NCI-H2081 (cell line): ENCODE measurements at regions not wholly inside any gene's neighbourhood (a gene's known extent, or its start where the extent isn't known, plus 50 kb on each side); places are given as distances from the start of the nearest gene placed in this dataset.
A peak's percentile ranks its signal among the peaks of the same experiment; 100 is the strongest.

ENCODE experiments used
- DNase-seq, 2 experiments: peaks; one replicate each; lab custom pipeline; 2025; lab: John Stamatoyannopoulos, UW

DNA sequence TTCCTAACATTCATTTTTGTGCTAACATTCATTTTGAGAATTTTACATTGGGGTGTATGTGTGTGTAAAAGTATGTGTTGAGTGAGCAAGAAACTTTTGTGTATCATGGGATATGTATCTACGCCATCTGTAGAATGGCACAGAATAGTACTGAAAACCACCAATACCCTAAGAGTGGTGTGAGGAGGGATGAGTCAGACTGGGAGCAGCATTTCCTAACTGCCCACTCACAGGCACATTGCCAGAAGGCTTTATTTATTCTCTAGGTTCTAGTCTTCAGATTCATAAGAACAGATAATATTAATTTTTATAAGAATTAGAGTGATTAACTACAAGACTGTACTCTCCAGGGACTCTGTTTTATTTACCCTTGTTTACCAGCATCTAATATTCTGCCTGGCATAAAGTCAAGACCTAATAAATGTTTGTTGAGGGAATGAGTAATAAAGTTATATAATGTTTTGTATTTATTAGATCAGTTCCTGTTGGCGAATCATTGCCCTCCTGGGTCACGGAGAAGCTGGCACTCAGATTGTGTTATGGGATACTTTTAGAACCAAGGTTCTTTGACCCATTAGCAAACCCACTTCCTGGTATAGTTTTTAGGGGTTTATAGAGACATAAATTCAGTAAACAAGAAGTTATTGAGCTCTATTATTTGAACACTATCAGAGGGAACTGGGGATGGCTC is 159.1 kb upstream of the PPP2R2B start:
- no peak for DNase-seq

DNA sequence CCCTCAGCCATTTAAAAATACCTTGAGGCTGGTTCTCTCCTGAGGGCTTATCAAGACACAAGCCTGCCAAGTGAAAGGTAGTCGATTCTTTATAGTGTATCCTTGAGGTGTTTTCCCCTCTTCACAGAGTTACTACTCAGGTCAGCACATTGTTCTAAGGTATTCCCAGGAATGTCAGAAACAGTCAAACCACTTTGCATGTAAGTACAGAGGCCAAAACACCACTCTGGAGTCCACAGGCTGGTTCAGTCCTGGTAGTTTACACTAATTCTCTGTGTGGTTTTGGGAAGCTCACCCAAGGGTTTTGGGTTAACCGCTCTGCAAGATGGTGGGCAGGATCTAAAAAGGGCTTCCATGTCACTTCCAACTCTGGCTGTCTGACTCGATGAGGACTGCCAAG is 162.3 kb upstream of the PPP2R2B start:
- DNase-seq = no peak

DNA sequence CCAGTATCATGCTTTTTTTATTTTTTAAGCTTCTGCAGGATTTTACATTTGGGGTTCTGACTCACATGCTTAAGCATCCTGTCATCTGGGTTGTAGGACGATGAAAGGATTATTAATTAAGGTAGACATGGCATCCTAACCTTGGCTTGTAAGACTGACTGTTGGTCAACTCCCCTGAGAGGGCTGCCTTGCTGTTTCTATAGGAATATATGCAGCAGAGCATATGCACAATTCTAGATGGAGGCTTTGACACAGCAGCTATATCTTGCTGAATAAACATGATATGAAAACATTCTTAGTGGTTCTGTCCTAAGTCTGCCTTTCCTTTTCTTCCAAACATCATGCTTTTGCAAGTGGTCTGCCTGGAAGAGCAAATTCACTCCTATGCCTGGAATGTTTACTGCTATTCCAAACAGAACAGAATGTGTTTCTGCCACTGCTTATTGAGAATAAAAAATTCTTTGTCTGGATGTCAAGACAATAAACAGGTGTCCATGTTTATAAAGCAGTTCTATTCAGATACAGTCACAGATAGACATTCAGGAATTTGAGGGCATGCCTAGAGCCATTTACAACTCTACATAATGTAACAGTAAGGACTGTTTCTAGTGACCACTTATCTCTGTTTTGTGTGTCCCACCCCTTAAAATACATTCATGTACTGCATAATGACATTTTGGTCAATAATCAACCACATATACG is 166.2 kb upstream of the PPP2R2B start:
- no peak for DNase-seq

DNA sequence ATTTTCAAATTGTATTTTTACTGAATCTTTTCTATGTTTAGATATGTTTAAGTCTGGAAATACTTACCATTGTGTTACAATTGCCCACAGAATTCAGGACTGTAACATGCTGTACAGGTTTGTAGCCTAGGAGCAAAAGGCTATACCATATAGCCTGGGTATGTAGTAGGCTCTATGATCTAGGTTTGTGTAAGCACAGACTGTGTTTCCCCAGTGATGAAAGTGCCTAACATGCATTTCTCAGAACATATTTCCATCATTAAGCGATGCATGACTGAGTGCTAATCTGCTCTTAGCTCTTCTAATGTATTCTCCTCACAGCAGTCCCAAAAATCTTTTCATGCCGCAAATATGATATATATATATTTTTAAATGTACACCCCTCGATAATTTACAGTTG is 166.7 kb upstream of the PPP2R2B start:
- DNase-seq = no peak

DNA sequence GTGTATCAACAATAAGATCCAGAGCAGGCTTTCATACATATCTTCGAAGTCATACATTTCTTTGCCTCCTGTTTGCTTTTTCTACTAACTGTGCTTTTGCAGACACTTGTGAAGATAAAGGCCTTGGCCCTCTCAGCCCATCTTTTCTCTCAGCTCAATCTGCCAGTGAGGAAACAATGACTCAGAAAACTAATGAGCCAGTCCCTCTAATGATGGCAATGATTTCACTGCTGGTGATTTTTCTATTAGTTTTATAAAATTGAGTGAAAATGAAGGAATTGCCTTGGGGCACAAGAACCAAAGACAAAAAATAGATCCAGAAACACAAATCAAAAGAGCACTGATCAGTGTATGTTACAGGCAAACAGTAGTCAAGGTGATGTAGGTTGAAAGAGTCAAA is 167.7 kb upstream of the PPP2R2B start:
- DNase-seq = no peak

DNA sequence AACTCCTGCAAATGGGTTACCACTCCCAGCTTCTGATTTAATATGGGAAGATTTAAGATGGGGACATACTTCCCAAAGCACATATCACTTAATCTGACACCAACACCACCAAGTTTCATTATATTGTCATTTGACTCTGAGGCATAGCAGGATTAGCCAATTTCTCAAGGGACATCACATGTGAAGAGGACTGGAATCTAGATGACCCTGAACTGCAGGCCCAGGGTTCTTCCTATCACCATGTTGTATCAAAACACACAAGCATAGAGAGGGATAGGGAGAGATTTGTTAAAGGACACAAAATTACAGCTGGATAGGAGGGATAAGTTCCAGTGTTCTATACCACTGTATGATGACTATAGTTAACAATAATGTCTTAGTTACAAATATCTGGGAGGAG is 168.3 kb upstream of the PPP2R2B start:
- no peak for DNase-seq

DNA sequence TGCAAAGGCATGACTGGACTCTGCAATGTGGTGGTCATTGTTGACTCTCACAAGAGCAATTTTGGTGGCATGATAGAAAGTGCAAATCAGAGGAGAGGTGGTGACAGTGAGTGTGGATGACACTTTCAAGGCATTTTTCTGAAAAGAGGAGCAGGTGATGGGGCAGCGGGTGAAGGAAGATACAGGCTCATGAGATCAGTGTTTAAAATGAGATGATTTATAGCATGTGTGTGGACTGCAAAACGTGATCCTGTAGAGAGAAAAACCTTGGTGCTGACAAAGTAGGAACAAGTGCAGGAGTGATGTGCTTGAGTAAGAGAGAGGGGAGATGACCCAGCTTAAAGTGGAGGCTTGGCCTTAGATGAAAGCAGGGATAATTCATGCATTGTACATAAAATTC is 171.2 kb upstream of the PPP2R2B start:
- DNase-seq = no peak

DNA sequence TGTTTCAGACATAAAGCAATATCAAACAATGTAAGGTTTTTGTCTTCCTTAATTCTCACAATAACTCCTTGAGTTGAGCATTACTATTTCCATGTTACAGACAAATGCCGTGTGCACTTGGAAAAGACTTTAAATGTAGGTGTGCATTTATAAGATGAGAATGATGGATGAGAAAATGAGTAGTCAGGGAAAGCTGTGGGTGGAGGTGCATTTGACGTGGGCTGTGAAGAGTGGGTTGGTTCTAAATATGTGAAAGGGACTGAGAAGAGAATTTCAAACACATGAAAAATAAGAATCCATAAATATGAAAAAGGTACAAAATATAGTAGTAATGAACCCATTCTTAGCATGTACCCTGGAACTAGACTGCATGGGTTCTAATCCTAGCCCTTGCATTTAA is 171.6 kb upstream of the PPP2R2B start:
- DNase-seq = no peak

DNA sequence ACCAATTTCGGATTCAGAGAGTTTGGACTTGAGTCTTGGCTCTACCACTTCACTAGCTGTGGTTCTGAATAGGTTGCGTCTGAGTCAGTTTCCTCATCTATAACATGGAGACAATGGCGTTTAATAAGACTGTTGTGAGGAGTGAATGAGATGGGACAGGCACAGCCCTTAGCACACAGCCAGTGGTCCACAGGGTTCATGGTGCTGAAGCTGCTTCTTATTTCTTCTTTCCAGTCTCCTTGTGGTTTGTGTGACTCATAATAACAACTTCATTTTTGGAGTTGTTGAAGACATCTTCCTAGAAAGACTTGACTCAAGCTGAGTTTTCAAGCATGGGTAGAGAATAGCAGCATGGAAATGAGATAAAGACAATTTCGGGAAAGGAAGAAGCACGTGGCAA is 172.6 kb upstream of the PPP2R2B start:
- DNase-seq = no peak

DNA sequence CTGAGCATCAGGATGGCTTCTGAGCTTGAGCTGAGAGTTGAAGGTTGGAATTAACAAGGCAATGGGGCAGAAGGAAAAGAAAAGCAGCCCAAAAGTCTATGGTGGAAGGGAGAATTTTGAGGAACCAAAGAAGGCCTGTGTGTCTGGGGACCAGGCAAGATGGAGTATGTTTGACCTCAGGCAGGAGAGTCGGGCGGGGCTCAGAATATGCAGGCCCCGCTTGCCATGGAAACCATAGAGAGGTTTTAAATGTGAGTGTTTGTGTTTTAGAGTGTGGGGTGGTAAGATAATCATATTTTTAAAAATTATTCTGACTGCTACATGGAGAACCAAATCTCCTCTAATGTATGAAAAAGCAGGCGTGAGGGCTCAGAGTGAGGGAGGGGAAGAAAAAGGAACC is 174.0 kb upstream of the PPP2R2B start:
- DNase-seq = no peak

DNA sequence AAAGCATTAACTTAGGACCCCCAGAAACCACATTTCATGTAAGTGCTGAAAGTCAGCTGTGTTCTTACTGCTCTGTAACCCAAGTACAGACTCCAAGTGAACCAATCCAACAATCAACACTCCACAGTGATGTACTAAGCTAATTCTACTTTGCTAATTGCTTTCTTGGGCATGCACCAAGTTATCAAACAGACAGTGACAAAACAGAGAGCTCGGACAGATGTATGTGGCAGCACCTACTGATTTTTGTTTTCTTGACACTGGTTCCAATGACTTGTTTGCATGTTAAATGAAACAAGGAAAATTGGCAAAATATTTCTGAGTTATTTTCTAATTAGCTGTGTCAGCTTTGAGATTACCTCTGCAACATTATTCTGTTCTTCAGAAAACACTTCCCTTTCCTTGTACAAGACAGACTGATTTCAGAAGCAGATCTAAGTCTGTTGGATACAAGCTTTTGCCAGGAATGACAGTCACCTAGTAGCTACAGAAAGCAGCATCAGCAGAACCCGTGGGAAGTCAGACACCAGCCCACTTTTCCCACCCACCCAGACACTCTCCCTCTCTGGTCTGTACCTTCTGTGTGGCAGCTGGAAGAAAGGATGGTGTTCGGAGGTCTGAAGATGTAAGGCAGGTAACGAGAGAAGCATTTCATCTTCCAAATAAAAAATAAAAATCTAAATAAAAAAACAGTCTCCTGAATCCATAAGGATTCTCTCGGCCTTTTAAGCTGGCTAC is 176.7 kb upstream of the PPP2R2B start:
- DNase-seq = no peak

DNA sequence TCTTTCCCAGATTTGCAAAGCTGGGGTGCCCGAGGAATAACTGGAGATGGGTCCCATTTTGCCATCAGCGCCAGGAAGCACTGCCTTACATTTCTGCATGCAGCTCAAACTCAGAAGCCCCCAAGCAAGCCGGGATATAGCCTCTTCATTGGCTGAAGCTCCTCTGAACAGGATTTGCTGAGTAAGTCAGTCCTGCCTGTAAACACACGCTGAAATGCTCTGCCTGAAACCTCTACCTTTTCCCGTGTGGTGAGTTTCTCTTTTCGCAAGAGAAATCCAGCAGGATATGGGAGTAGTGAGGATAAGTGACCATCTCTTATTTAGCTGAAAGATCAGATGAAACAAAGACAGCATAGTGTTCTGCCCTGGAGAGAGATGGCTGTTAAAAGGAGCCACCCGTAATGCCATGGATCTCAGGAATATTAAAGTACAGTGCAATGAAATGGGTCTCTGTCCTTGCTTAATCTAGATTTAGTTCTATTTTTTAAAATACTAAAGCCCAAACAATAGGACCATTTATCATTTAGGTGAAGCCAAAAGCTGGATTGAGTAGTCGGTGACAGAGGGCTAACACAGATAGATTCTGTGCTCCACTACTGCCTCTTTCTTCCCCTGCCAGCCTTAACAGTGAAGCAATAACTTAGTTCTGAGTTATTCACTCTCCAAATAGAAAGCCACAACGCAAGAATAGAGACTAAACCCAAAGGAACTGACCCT is 177.5 kb upstream of the PPP2R2B start:
- DNase-seq = no peak

DNA sequence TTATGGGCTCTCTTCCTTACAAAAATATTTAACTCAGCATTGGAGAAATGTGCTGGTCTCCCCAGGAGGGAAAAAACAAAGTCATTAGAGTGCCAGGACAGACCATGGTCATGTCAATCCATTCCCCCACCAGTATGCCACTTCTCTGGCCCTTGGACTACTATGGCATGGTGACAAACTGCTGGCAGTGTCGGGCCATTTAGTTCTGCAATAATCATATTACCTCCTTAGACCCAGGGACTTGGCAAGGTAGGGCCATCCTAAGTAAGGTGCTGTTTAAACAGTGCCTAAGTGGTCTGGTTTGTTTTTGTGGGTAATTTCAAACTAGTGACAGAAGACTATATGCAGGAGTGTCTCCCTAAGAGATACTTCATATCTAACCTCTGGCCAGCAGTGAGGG is 177.8 kb upstream of the STK32A start:
- no peak for DNase-seq

DNA sequence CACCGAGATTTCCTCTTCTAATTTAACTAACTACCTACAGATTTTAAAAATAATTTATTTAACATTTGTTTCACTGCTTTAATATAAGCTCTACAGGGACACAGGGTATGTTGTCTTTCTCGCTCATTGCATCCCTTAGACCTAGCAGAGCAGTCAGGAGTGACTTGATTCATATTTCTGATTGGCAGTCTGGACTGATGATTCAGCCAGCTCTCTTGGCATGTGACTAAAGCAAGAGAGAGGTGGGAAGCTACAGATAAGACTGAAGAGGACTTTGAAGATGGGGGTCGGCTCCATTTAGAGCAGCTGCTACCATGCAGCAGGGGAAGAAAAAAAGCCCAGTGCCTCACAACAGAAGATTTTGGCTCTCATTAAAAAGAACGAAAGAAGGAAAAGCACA is 173.4 kb upstream of the STK32A start:
- DNase-seq = no peak

DNA sequence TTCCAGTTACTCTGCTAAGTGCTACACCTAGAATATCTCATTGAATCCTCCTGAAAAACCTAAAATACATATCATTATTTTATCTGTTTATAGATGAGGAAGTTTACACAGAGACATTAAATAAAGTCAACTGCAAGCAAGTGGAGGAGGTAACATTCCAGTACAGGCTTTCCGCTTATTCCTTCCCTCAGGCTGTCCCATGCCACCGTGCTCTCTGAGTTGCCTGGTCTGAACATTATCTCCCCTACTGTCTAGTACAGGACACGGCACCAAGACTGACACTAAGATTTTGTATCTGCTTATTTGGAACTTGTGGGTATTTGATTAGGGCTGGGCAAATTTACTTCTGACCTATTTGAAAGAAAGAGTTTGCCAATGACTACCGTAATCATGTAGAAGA is 172.4 kb upstream of the STK32A start:
- DNase-seq = no peak

DNA sequence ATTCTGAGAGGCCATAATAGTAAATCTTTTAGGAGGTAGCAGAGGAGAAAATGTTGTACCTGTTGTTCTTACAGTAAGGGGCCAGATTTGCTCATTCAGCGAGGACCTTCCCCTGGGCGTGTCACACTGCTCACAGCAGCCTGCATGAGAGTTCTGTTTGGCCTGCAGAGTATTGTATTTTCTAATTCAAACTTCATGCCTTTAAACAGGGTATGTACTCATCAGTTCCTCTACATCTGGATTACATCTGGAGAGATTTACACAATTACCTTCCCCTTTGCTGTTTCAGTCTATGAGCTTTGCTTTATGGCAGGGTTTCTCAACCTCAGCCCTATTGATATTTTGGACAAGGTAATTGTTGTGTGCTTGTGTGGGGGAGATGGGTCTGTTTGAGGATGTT is 170.9 kb upstream of the STK32A start:
- no peak for DNase-seq

DNA sequence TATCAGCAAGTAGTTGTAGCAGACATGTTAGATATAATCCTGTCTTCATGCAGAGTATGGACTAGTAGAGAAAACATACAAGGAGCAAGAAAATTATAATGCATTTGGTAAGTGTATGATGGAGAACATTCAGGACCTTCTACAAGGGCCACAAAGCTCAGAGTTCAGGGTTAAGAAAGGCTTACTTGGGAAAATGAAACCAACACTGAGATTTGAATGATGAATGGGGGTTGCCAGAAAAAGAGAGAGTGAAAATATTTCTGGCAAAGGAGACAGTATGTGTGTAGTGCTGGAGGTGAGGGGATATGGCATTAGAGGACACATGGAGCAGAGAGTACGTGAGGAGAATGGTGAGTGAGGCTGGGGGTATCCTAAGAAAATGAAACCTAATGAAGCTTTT is 169.8 kb upstream of the STK32A start:
- DNase-seq = no peak

DNA sequence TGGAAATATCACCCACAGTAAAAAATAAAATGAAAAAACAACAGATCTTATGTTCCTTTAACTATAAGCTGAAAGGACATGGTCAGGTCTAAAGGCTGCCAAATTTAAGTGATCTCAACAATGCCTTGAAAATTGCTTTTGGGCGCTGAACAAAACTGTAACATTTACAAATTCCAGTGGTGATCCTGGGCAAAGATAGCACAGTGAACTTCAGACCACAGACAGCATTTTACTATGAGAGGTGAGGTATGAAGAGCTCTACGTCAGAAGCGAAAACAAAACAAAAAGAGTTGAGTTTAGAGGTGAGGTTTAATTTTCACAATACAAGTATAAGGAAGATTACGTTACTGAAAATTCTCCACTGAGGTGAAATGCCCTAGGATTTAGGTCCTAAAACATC is 165.8 kb upstream of the STK32A start:
- DNase-seq = no peak

DNA sequence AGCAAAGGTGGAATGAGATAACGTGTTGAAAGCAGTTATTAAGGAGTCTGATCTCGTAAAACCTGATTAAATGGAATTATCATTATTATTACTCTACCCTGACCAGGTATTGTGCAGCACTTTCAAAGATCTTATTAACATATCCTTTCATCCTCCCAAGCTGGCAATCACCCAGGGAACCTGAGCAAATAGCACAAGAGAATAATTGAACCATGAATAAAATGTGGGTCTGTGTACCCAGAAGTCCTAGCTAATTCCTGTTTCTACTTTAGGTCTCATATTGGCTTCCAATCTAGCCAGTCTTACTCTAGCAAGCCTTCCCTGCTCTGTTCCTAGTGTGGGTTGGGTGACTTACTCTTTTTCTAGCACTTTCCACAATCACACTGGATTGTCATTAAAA is 162.2 kb upstream of the STK32A start:
- peak; percentile 1 to 51 for DNase-seq

DNA sequence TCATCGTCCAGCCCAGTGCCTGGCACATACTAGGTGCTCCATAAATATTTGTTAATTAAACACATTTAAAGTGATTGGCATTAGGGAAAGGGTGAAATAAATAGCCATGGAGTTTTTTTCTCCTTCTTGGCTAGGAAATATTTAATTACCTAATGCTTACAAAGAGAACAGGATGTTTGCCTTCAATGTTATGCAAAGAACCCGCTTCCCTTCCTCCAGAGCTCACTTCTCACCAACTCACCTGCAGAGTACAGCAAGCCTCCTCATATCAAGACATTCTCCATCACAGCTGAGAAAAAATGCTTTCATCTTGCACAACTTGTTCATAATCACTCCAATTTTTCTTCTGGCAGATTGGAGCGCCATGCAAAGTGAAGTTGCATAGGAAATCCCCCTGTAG is 161.7 kb upstream of the STK32A start:
- peak in 1 of 2 experiments; percentile 28 for DNase-seq

DNA sequence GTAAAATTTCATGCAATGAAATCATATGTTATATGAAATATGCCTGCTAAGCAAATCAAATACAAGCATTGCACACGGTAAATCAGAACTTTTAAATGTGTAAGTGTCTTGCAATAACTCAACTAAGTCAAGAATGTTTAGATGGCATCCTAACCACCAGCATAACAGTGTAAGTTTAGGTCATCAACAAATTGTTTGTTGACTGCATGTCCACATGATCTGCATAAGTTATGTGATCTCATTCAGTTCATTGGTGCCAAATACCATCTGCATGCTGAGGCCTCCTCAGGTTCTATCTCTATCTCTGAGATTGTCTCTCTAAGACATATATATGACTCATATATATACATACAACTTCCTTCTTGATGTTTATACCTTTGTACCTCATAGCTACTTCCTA is 159.6 kb upstream of the STK32A start:
- DNase-seq = no peak

DNA sequence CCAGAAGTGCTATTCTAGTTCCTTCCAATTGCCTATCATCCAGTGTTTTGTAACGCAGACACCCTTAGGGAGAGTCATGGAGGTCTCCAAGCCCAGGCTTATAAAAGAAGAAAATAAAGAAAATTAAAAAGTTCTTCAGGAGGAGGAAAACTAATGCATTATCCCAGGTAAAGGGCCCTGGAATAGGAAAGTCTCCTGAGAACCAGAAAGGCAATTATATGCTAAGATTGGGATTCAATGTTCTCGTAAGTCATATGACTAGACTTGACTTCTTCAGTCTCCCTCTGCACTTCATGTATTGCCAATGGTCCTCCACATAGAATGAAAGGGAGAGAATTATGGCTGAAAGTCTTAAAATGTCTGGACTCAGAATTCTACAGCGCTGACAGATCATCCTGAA is 154.4 kb upstream of the STK32A start:
- DNase-seq = no peak

DNA sequence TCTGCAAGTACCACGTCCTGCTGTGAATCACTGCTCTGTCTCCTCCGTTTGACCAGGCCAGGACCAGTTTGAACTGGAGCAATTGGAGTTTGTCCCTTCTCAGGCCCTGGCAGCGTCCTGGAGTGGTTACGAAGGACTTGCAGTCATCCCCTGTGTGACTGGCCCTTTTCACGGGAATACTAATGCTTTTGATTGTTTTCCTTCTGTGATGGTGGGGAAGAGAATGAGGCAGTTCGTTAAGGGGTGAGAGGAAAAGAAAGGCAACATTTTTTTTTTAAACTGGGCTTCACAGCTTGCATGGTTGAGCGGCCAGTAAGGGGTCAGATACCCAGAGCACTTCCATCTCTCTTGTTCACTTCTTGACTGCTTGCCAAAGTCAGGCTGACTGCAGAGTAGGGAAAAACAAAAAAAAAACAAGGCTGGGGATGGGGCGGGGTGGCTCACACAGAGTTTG is 153.5 kb upstream of the STK32A start:
- DNase-seq = no peak
